ENCODE measurements at regions not wholly inside any gene's neighbourhood (a gene's known extent, or its start where the extent isn't known, plus 50 kb on each side); places are given as distances from the start of the nearest gene placed in this dataset.

DNA sequence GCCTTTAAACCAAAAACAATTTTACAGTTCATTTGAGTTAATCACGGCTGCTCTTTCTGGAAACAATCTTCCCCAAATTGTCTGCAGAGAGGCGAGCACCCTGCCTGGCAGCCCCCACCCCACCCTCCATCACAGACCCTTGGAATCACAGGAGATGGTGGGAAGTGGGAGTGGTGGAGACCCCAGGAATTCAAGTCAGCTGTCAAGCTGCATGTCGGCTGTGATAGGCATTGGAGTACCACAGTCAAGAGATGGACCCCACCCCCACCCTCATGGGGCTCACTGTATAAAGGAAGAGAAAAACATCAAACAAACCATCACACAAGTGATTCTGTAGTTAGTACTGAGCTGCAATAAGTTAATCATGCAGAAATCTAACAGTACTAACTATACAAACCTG is 360.4 kb downstream of the MATN1 start:
- no peak for TF ChIP-seq CTCF (IDR thresholded peaks at IDR 0.05)
- no peak for TF ChIP-seq EZH2phosphoT487 (IDR thresholded peaks at IDR 0.05)
- TF ChIP-seq EZH2 (IDR thresholded peaks at IDR 0.05), result no peak

Data from neural progenitor cell (in vitro differentiated cells).